B cell (primary cell): ENCODE measurements at regions not wholly inside any gene's neighbourhood (a gene's known extent, or its start where the extent isn't known, plus 50 kb on each side); places are given as distances from the start of the nearest gene placed in this dataset.

ENCODE experiments used
- ATAC-seq: fragments of 200-7000 bp; cut with Tn5 transposase; one replicate; pipeline ENCODE4 v1.10.0; 2021; ENCODE audit warnings: low read depth, mild to moderate bottlenecking, moderate number of reproducible peaks, moderate library complexity
- CTCF ChIA-PET: fragments of 350-600 bp; sonication (Branson Sonifier 250); formaldehyde crosslinking; loops from one replicate; lab custom pipeline; 2021; ENCODE audit warnings: antibody characterized with exemption, inconsistent platforms; lab: Charles Lee
- POLR2A ChIA-PET: fragments of 350-600 bp; sonication (Branson Sonifier 250); formaldehyde crosslinking; loops from one replicate; lab custom pipeline; 2021; ENCODE audit warnings: antibody characterized with exemption; lab: Charles Lee
- DNase-seq: peaks from one replicate; pipeline ENCODE4 v3.0.0; 2013
- H2AFZ ChIP-seq: 2 replicates; pipeline ENCODE4 v1.6.1; 2012; ENCODE audit warnings: mild to moderate bottlenecking, low read depth, low read length; ENCODE audit not compliant: insufficient read depth, poor library complexity, severe bottlenecking
- H3K27ac ChIP-seq, 2 donors: 1 replicate in 1 of 2; 2 replicates in 1 of 2; pipeline ENCODE4 v1.5.1; 2012 to 2013; ENCODE audit warnings: low read length in 2 of 2, mild to moderate bottlenecking in 2 of 2, moderate library complexity in 1 of 2
- H3K27me3 ChIP-seq, 4 experiments: fragments of 200-600 bp in 1 of 4; sonication (generic) in 1 of 4; replicated peaks in 1 of 4; 1 replicate in 2 of 4; 2 replicates in 2 of 4; pipeline versions ENCODE4 v1.6.1 to v1.7.0; 2013 to 2016; ENCODE audit warnings: low read length in 3 of 4, mild to moderate bottlenecking in 2 of 4, mixed read lengths in 1 of 4, moderate library complexity in 1 of 4; ENCODE audit not compliant: insufficient read depth in 4 of 4, control insufficient read depth in 3 of 4; ENCODE audit errors: control extremely low read depth in 1 of 4
- H3K36me3 ChIP-seq, 2 experiments: replicated peaks in 1 of 2; 1 replicate in 1 of 2; 2 replicates in 1 of 2; pipeline versions ENCODE4 v1.6.1 to v1.7.1; 2013; ENCODE audit warnings: low read length in 1 of 2; ENCODE audit not compliant: insufficient read depth in 2 of 2, control insufficient read depth in 1 of 2; ENCODE audit errors: control extremely low read depth in 1 of 2, extremely low read depth in 1 of 2
- H3K4me1 ChIP-seq, 2 donors: fragments of 200-600 bp in 1 of 2; sonication (generic) in 1 of 2; 1 replicate in 1 of 2; 2 replicates in 1 of 2; pipeline versions ENCODE4 v1.5.1 to v1.6.1; 2013 to 2017; ENCODE audit warnings: low read length in 2 of 2; ENCODE audit not compliant: control insufficient read depth in 2 of 2, insufficient read depth in 2 of 2
- H3K4me2 ChIP-seq: replicated peaks from 2 replicates; pipeline ENCODE3; 2012; ENCODE audit warnings: mild to moderate bottlenecking, low read depth, low read length; ENCODE audit not compliant: poor library complexity, severe bottlenecking
- H3K4me3 ChIP-seq, 5 experiments: fragments of 200-600 bp in 1 of 5; sonication (generic) in 1 of 5; 1 replicate in 3 of 5; 2 replicates in 2 of 5; pipeline versions ENCODE4 v1.5.1 to v1.7.0; 2011 to 2016; ENCODE audit warnings: low read length in 4 of 5, mild to moderate bottlenecking in 4 of 5, low read depth in 2 of 5, control low read depth in 1 of 5, moderate library complexity in 1 of 5; ENCODE audit not compliant: insufficient read depth in 1 of 5; ENCODE audit errors: control extremely low read depth in 1 of 5, extremely low read depth in 1 of 5
- H3K79me2 ChIP-seq: fragments of 200-600 bp; sonication (generic); one replicate; pipeline ENCODE4 v1.6.0; 2016; ENCODE audit warnings: low read length; ENCODE audit not compliant: control insufficient read depth, insufficient read depth
- H3K9ac ChIP-seq: fragments of 200-600 bp; sonication (generic); 2 replicates; pipeline ENCODE4 v1.6.1; 2017; ENCODE audit warnings: mild to moderate bottlenecking, low read length, moderate library complexity
- H3K9me3 ChIP-seq, 3 donors: one replicate each; pipeline versions ENCODE4 v1.6.1 to v1.7.1; 2013; ENCODE audit warnings: low read length in 2 of 3; ENCODE audit not compliant: control insufficient read depth in 2 of 3, insufficient read depth in 1 of 3; ENCODE audit errors: control extremely low read depth in 1 of 3
- H4K20me1 ChIP-seq: 2 replicates; pipeline ENCODE4 v1.6.0; 2012; ENCODE audit warnings: mild to moderate bottlenecking, low read length; ENCODE audit not compliant: insufficient read depth, control insufficient read depth, poor library complexity, severe bottlenecking
- H3K27ac Mint-ChIP-seq: one replicate; pipeline ENCODE4 v1.8.0; 2021; ENCODE audit warnings: mixed read lengths
- H3K27me3 Mint-ChIP-seq: one replicate; pipeline ENCODE4 v1.8.0; 2021; ENCODE audit warnings: mixed read lengths
- H3K4me1 Mint-ChIP-seq: one replicate; pipeline ENCODE4 v1.8.0; 2021; ENCODE audit warnings: mixed read lengths
- H3K4me3 Mint-ChIP-seq: one replicate; pipeline ENCODE4 v1.8.0; 2021; ENCODE audit warnings: mixed read lengths
- H3K9me3 Mint-ChIP-seq: one replicate; pipeline ENCODE4 v1.8.0; 2022; ENCODE audit warnings: mixed read lengths; ENCODE audit not compliant: insufficient read depth
- CTCF ChIP-seq: fragments of 200-600 bp; IDR thresholded peaks from one replicate; pipeline ENCODE4 v1.8.0; 2022; ENCODE audit warnings: antibody characterized with exemption, mild to moderate bottlenecking
- EZH2 ChIP-seq: IDR thresholded peaks from 2 replicates; pipeline ENCODE4 v1.6.1; 2012; ENCODE audit warnings: borderline replicate concordance, low read depth, mild to moderate bottlenecking, moderate library complexity, low read length; ENCODE audit not compliant: insufficient read depth, poor library complexity, severe bottlenecking
- WGBS: methylation state at CpG from one replicate; pipeline ENCODE4 v1.1.5; 2013; ENCODE audit warnings: missing lambda C conversion rate; ENCODE audit not compliant: insufficient coverage; 5-methylcytosine and 5-hydroxymethylcytosine counted together
- intact Hi-C: fragments of 100-400 bp; cut with micrococcal nuclease; formaldehyde crosslinking; loops from one replicate; pipeline ENCODE4 v1.10.0; 2022

GRCh38 chr3:193078996-193079753 is 161.5 kb upstream of the MB21D2 start:
- POLR2A ChIA-PET, result no interaction called here
- Mint-ChIP-seq H3K4me3 (no peak overlapping the region), H3K4me1 (no peaks in the 10 kb centered on the region), H3K27me3 (peaks cover 6% of the 10 kb centered on the region), H3K27ac (no peak overlapping the region), H3K9me3 (no peaks in the 10 kb centered on the region)
- H3K9ac ChIP-seq, result no peak overlapping the region
- DNase-seq (no peak), ATAC-seq (no peak)
- H3K9me3 ChIP-seq, result peaks cover 0 to 5% (median 0%) of the 10 kb centered on the region in 3 donors
- no peaks in the 10 kb centered on the region for H3K79me2 ChIP-seq
- no peaks in the 10 kb centered on the region for H3K4me1 ChIP-seq
- CTCF ChIA-PET, result no interaction called here
- no peaks in the 10 kb centered on the region for H4K20me1 ChIP-seq
- H2AFZ ChIP-seq, result no peak overlapping the region
- H3K4me3 ChIP-seq, result no peak overlapping the region
- intact Hi-C loops, result no loop called here
- H3K36me3 ChIP-seq, result no peaks in the 10 kb centered on the region
- H3K27ac ChIP-seq, result no peak overlapping the region
- WGBS, result no CpG with 5 or more reads among the region's 4 CpGs
- H3K27me3 ChIP-seq, result peaks cover 0 to 3% (median 0%) of the 10 kb centered on the region in 4 experiments
- TF ChIP-seq EZH2 (no peak), CTCF (no peak)
- no peak overlapping the region for H3K4me2 ChIP-seq

GRCh38 chr3:193080821-193081365 is 160.1 kb upstream of the PLAAT1 start:
- Histone ChIP-seq H3K4me1 (no peaks in the 10 kb centered on the region), H4K20me1 (no peaks in the 10 kb centered on the region), H2AFZ (no peak overlapping the region), H3K4me2 (no peak overlapping the region), H3K9me3 (peaks cover 0 to 5% (median 0%) of the 10 kb centered on the region in 3 donors), H3K4me3 (no peak overlapping the region), H3K36me3 (no peaks in the 10 kb centered on the region), H3K27me3 (no peaks in the 10 kb centered on the region), H3K27ac (no peak overlapping the region), H3K9ac (no peak overlapping the region), H3K79me2 (no peaks in the 10 kb centered on the region)
- ATAC-seq (no peak), DNase-seq (no peak)
- 100% methylated on average over 1 of the region's 3 CpGs for WGBS
- Mint-ChIP-seq H3K4me1 (no peaks in the 10 kb centered on the region), H3K9me3 (no peaks in the 10 kb centered on the region), H3K27ac (no peak overlapping the region), H3K4me3 (no peak overlapping the region), H3K27me3 (no peaks in the 10 kb centered on the region)
- TF ChIP-seq EZH2 (no peak), CTCF (no peak)
- ChIA-PET CTCF (no interaction called here), POLR2A (no interaction called here)
- intact Hi-C loops, result no loop called here
